DND-41 (cell line): ENCODE measurements at regions not wholly inside any gene's neighbourhood (a gene's known extent, or its start where the extent isn't known, plus 50 kb on each side); places are given as distances from the start of the nearest gene placed in this dataset.
"Not testable (repeated sequence)": the region's sequence is repeated elsewhere in the genome, so short reads cannot be mapped to it uniquely, and the experiment has no call there.

Source experiments
- ATAC-seq: fragments of 200-7000 bp; cut with Tn5 transposase; 3 replicates; pipeline ENCODE4 v1.9.1; 2021; ENCODE audit warnings: low read depth; ENCODE audit not compliant: insufficient read depth
- DNase-seq: peaks from one replicate; pipeline ENCODE4 v3.0.0-alpha.2; 2020
- H2AFZ ChIP-seq: 2 replicates; pipeline ENCODE4 v1.6.0; 2012; ENCODE audit warnings: low read depth, low read length
- H3K27ac ChIP-seq: 2 replicates; pipeline ENCODE4 v1.5.1; 2012; ENCODE audit warnings: low read length, inconsistent platforms
- H3K27me3 ChIP-seq: fragments of 200-600 bp; sonication (generic); 2 replicates; pipeline ENCODE4 v1.6.0; 2012; ENCODE audit warnings: low read length, mild to moderate bottlenecking, inconsistent platforms; ENCODE audit not compliant: insufficient read depth, poor library complexity
- H3K36me3 ChIP-seq: 2 replicates; pipeline ENCODE4 v1.5.1; 2012; ENCODE audit warnings: low read length, inconsistent platforms; ENCODE audit not compliant: insufficient read depth
- H3K4me1 ChIP-seq: 2 replicates; pipeline ENCODE4 v1.5.1; 2012; ENCODE audit warnings: mild to moderate bottlenecking, low read length; ENCODE audit not compliant: insufficient read depth
- H3K4me2 ChIP-seq: 2 replicates; pipeline ENCODE4 v1.6.0; 2012; ENCODE audit warnings: mild to moderate bottlenecking, moderate library complexity, low read length, inconsistent platforms; ENCODE audit not compliant: insufficient read depth
- H3K4me3 ChIP-seq, 2 experiments: fragments of 200-600 bp in 1 of 2; shearing (Covaris generic) in 1 of 2; 2 replicates each; pipeline ENCODE4 v1.5.1; 2012 to 2016; ENCODE audit warnings: inconsistent platforms in 2 of 2, low read length in 2 of 2, mild to moderate bottlenecking in 2 of 2, low read depth in 1 of 2, moderate library complexity in 1 of 2
- H3K79me2 ChIP-seq: 2 replicates; pipeline ENCODE4 v1.6.0; 2012; ENCODE audit warnings: low read length, inconsistent platforms; ENCODE audit not compliant: insufficient read depth
- H3K9ac ChIP-seq: 2 replicates; pipeline ENCODE4 v1.6.0; 2012; ENCODE audit warnings: low read depth, mild to moderate bottlenecking, inconsistent platforms, low read length, moderate library complexity
- H3K9me3 ChIP-seq: 2 replicates; pipeline ENCODE4 v1.5.1; 2012; ENCODE audit warnings: low read length, moderate library complexity, mild to moderate bottlenecking, inconsistent platforms; ENCODE audit not compliant: insufficient read depth, severe bottlenecking
- H4K20me1 ChIP-seq: 2 replicates; pipeline ENCODE4 v1.6.0; 2012; ENCODE audit warnings: low read length; ENCODE audit not compliant: insufficient read depth
- CTCF ChIP-seq: IDR thresholded peaks from 2 replicates; pipeline ENCODE4 v1.5.1; 2012; ENCODE audit warnings: borderline replicate concordance, low read length, moderate library complexity, mild to moderate bottlenecking; ENCODE audit not compliant: poor library complexity, severe bottlenecking; ENCODE audit errors: extremely low read depth
- EZH2 ChIP-seq: IDR thresholded peaks from 3 replicates; pipeline ENCODE4 v1.6.1; 2012; ENCODE audit warnings: borderline replicate concordance, low read depth, mild to moderate bottlenecking, moderate library complexity, low read length, inconsistent platforms; ENCODE audit not compliant: severe bottlenecking

- Histone ChIP-seq H3K9ac (no peak overlapping the region), H3K4me2 (no peak overlapping the region), H2AFZ (no peak overlapping the region), H4K20me1 (no peaks in the 10 kb centered on the region), H3K4me3 (no peak overlapping the region), H3K36me3 (no peaks in the 10 kb centered on the region), H3K27ac (no peak overlapping the region), H3K79me2 (no peaks in the 10 kb centered on the region), H3K4me1 (no peaks in the 10 kb centered on the region), H3K9me3 (no peaks in the 10 kb centered on the region), H3K27me3 (peaks cover 6% of the 10 kb centered on the region)
- no peak for ATAC-seq
- DNase-seq = no peak
- no peak for TF ChIP-seq CTCF
- no peak for TF ChIP-seq EZH2
Measured at GRCh38 chr1:178587975-178588374, 75.1 kb downstream of the TEX35 start.

GRCh38 chr1:178589042-178589441 lies 76.1 kb downstream of the TEX35 start:
- not testable (repeated sequence) for H3K4me2 ChIP-seq, H3K27ac ChIP-seq, H3K79me2 ChIP-seq, H3K9ac ChIP-seq, H3K4me1 ChIP-seq, DNase-seq, H3K27me3 ChIP-seq, H3K4me3 ChIP-seq, H3K9me3 ChIP-seq, H3K36me3 ChIP-seq, H4K20me1 ChIP-seq, ATAC-seq, H2AFZ ChIP-seq

GRCh38 chr1:178591811-178592210 lies 78.9 kb downstream of the TEX35 start:
- H3K9ac ChIP-seq, H3K36me3 ChIP-seq, H4K20me1 ChIP-seq, H3K9me3 ChIP-seq, H3K4me1 ChIP-seq, ATAC-seq, H3K79me2 ChIP-seq, H3K4me3 ChIP-seq, H2AFZ ChIP-seq, DNase-seq, H3K27ac ChIP-seq, H3K4me2 ChIP-seq: not testable (repeated sequence)
- peaks cover 12% of the 10 kb centered on the region for H3K27me3 ChIP-seq

GRCh38 chr1:178593515-178593914 lies 80.6 kb downstream of the TEX35 start:
- H3K4me3 ChIP-seq = no peak overlapping the region
- no peak for TF ChIP-seq CTCF
- TF ChIP-seq EZH2 = no peak
- H3K4me1 ChIP-seq = no peaks in the 10 kb centered on the region
- no peak overlapping the region for H3K4me2 ChIP-seq
- peaks cover 8% of the 10 kb centered on the region for H3K27me3 ChIP-seq
- no peak for DNase-seq
- no peak overlapping the region for H3K9ac ChIP-seq
- ATAC-seq = no peak
- no peaks in the 10 kb centered on the region for H3K79me2 ChIP-seq
- no peaks in the 10 kb centered on the region for H3K9me3 ChIP-seq
- H4K20me1 ChIP-seq = no peaks in the 10 kb centered on the region
- H2AFZ ChIP-seq = no peak overlapping the region
- no peaks in the 10 kb centered on the region for H3K36me3 ChIP-seq
- no peak overlapping the region for H3K27ac ChIP-seq

GRCh38 chr1:178594133-178594532 lies 81.2 kb downstream of the TEX35 start:
- Histone ChIP-seq H2AFZ (no peak overlapping the region), H3K4me2 (no peak overlapping the region), H3K27ac (no peak overlapping the region), H4K20me1 (no peaks in the 10 kb centered on the region), H3K79me2 (no peaks in the 10 kb centered on the region), H3K27me3 (peaks cover 6% of the 10 kb centered on the region), H3K4me3 (no peak overlapping the region), H3K36me3 (no peaks in the 10 kb centered on the region), H3K4me1 (no peaks in the 10 kb centered on the region), H3K9me3 (no peaks in the 10 kb centered on the region), H3K9ac (no peak overlapping the region)
- no peak for TF ChIP-seq EZH2
- no peak for TF ChIP-seq CTCF
- DNase-seq (no peak), ATAC-seq (no peak)
